Keratinocyte (primary cell): ENCODE measurements at regions not wholly inside any gene's neighbourhood (a gene's known extent, or its start where the extent isn't known, plus 50 kb on each side); places are given as distances from the start of the nearest gene placed in this dataset.
"Not testable (repeated sequence)": the region's sequence is repeated elsewhere in the genome, so short reads cannot be mapped to it uniquely, and the experiment has no call there.

Source experiments
- DNase-seq: peaks from one replicate; pipeline ENCODE4 v3.0.0-alpha.2; 2011; ENCODE audit warnings: low read depth, missing footprints, low spot score
- FAIRE-seq: peaks from 2 replicates; lab custom pipeline; 2011; peaks lifted over from hg19 to GRCh38; lab: Jason Lieb, UNC
- H2AFZ ChIP-seq: 2 replicates; pipeline ENCODE4 v1.6.0; 2012; ENCODE audit warnings: low read length, control low read depth, inconsistent platforms; ENCODE audit not compliant: control insufficient read depth
- H3K27ac ChIP-seq: 2 replicates; pipeline ENCODE4 v1.5.1; 2011; ENCODE audit warnings: low read length; ENCODE audit not compliant: control insufficient read depth, insufficient read depth
- H3K27me3 ChIP-seq: 3 replicates; pipeline ENCODE4 v1.6.0; 2011; ENCODE audit warnings: low read length; ENCODE audit not compliant: control insufficient read depth, insufficient read depth; ENCODE audit errors: extremely low read depth
- H3K36me3 ChIP-seq, 2 experiments: 2 replicates in 1 of 2; 3 replicates in 1 of 2; pipeline ENCODE4 v1.5.1; 2011; ENCODE audit warnings: low read length in 2 of 2, mild to moderate bottlenecking in 1 of 2; ENCODE audit not compliant: control insufficient read depth in 2 of 2, insufficient read depth in 2 of 2; ENCODE audit errors: extremely low read depth in 1 of 2
- H3K4me1 ChIP-seq: 3 replicates; pipeline ENCODE4 v1.5.1; 2011; ENCODE audit warnings: low read length; ENCODE audit not compliant: control insufficient read depth, insufficient read depth; ENCODE audit errors: extremely low read depth
- H3K4me2 ChIP-seq: 3 replicates; pipeline ENCODE4 v1.6.0; 2011; ENCODE audit warnings: low read depth, low read length; ENCODE audit not compliant: control insufficient read depth, insufficient read depth; ENCODE audit errors: extremely low read depth
- H3K4me3 ChIP-seq, 3 experiments: fragments of 200-600 bp in 1 of 3; sonication (generic) in 1 of 3; 2 replicates in 2 of 3; 3 replicates in 1 of 3; pipeline ENCODE4 v1.5.1; 2011 to 2016; ENCODE audit warnings: low read length in 3 of 3, mild to moderate bottlenecking in 3 of 3, control low read depth in 2 of 3, inconsistent platforms in 1 of 3, low read depth in 1 of 3, mixed read lengths in 1 of 3, mixed run types in 1 of 3, moderate library complexity in 1 of 3; ENCODE audit not compliant: control insufficient read depth in 2 of 3, insufficient read depth in 2 of 3; ENCODE audit errors: extremely low read depth in 1 of 3
- H3K79me2 ChIP-seq: 2 replicates; pipeline ENCODE4 v1.6.0; 2012; ENCODE audit warnings: low read length; ENCODE audit not compliant: control insufficient read depth, insufficient read depth
- H3K9ac ChIP-seq: 3 replicates; pipeline ENCODE4 v1.6.0; 2011; ENCODE audit warnings: low read length; ENCODE audit not compliant: control insufficient read depth, insufficient read depth; ENCODE audit errors: extremely low read depth
- H3K9me1 ChIP-seq: 3 replicates; pipeline ENCODE4 v1.6.0; 2011; ENCODE audit warnings: low read length; ENCODE audit not compliant: control insufficient read depth, insufficient read depth; ENCODE audit errors: extremely low read depth
- H3K9me3 ChIP-seq: 2 replicates; pipeline ENCODE4 v1.5.1; 2012; ENCODE audit warnings: low read depth, low read length; ENCODE audit not compliant: control insufficient read depth
- H4K20me1 ChIP-seq: 3 replicates; pipeline ENCODE4 v1.6.0; 2011; ENCODE audit warnings: low read length; ENCODE audit not compliant: control insufficient read depth, insufficient read depth; ENCODE audit errors: extremely low read depth
- EZH2 ChIP-seq: IDR thresholded peaks from one replicate; pipeline ENCODE4 v1.6.1; 2012; ENCODE audit warnings: inconsistent platforms, mild to moderate bottlenecking, low read length, moderate library complexity
- dilution Hi-C: fragments of 300-500 bp; cut with MboI; formaldehyde crosslinking; loops from one replicate; pipeline ENCODE4 v1.7.0; 2020; ENCODE audit warnings: low sequenced_read_pairs; ENCODE audit not compliant: extremely low pct_ligation_motif_present
- TF ChIP-seq, protein P1 (sequence below), 3 experiments: IDR thresholded peaks in 1 of 3; conservative IDR thresholded peaks in 1 of 3; optimal IDR thresholded peaks in 1 of 3; 2 replicates in 2 of 3; 3 replicates in 1 of 3; pipeline versions ENCODE3 to v1.5.1; 2011; ENCODE audit warnings: low read length in 3 of 3, mild to moderate bottlenecking in 3 of 3, moderate library complexity in 2 of 3, control low read depth in 1 of 3, inconsistent platforms in 1 of 3; ENCODE audit not compliant: insufficient read depth in 2 of 3; ENCODE audit errors: extremely low read depth in 1 of 3

DNA sequence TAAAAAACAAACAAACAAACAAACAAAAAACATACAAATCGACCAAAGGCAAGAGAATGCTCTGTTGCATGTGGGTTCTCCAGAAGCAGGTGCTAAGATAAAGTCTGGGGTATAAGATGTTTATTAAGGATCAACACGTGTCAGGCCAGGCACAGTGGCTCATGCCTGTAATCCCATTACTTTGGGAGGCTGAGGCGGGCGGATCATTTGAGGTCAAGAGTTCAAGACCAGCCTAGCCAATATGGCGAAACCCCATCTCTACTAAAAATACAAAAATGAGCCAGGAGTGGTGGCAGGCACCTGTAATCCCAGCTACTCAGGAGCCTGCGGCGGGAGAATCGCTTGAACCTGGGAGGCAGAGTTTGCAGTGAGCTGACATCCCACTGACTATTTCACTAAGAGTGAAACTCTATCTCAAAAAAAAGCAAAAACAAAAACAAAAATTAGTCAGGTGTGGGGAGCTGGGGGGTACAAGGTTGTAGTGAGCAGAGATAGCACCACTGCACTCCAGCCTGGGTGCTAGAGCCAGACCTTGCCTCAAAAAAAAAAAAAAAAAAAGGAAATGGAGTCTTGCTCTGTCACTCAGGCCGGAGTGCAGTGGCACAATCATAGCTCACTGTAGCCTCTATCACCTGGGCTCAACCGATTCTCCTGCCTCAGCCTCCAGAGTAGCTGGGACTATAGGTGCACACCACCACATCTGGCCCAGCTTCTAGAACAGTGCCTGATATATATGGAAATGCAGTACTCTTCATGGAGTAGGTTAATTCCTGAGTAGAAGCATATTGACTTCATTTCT lies 86.8 kb upstream of the JARID2 start:
- no peaks in the 10 kb centered on the region for H3K9me1 ChIP-seq
- H3K27ac ChIP-seq: no peak overlapping the region
- H3K4me1 ChIP-seq: no peaks in the 10 kb centered on the region
- no peaks in the 10 kb centered on the region for H3K79me2 ChIP-seq
- no peak overlapping the region for H3K4me3 ChIP-seq
- no peak overlapping the region for H2AFZ ChIP-seq
- H3K9me3 ChIP-seq: no peaks in the 10 kb centered on the region
- dilution Hi-C loops: no loop called here
- H3K4me2 ChIP-seq: no peak overlapping the region
- no peak for TF ChIP-seq EZH2
- TF ChIP-seq, protein P1, sequence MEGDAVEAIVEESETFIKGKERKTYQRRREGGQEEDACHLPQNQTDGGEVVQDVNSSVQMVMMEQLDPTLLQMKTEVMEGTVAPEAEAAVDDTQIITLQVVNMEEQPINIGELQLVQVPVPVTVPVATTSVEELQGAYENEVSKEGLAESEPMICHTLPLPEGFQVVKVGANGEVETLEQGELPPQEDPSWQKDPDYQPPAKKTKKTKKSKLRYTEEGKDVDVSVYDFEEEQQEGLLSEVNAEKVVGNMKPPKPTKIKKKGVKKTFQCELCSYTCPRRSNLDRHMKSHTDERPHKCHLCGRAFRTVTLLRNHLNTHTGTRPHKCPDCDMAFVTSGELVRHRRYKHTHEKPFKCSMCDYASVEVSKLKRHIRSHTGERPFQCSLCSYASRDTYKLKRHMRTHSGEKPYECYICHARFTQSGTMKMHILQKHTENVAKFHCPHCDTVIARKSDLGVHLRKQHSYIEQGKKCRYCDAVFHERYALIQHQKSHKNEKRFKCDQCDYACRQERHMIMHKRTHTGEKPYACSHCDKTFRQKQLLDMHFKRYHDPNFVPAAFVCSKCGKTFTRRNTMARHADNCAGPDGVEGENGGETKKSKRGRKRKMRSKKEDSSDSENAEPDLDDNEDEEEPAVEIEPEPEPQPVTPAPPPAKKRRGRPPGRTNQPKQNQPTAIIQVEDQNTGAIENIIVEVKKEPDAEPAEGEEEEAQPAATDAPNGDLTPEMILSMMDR (optimal IDR thresholded peaks at IDR 0.05 in 1 of 3, IDR thresholded peaks at IDR 0.05 in 1 of 3, conservative IDR thresholded peaks at IDR 0.05 in 1 of 3; ENCODE audit: extremely low read depth in 1 of 3, insufficient read depth in 2 of 3, low read length in 3 of 3): no peak
- no peaks in the 10 kb centered on the region for H3K27me3 ChIP-seq
- no peaks in the 10 kb centered on the region for H4K20me1 ChIP-seq
- FAIRE-seq: no peak
- no peaks in the 10 kb centered on the region for H3K36me3 ChIP-seq
- no peak overlapping the region for H3K9ac ChIP-seq
- DNase-seq: no peak

DNA sequence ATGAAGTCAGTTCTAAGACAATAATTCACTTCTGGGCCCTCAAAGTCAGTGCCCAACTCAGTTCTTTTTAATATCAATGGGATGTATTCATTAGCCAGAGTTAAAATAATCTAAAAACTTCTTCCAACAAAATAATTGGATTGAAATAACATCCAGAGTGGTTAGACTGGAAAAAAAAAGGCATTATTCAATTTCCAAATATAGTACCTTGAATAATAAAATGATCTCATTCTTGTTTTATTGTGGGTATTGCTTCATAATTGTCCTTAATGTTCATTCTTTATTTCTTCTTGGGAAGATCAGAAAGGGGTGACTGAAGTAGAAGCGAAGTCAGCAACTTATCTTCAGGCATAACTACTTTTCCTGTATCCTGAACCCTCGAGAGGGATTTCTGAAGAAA lies 85.1 kb upstream of the JARID2 start:
- no peak overlapping the region for H3K27ac ChIP-seq
- no peaks in the 10 kb centered on the region for H3K27me3 ChIP-seq
- no peaks in the 10 kb centered on the region for H4K20me1 ChIP-seq
- H3K9me3 ChIP-seq: no peaks in the 10 kb centered on the region
- H3K4me1 ChIP-seq: no peaks in the 10 kb centered on the region
- no peaks in the 10 kb centered on the region for H3K79me2 ChIP-seq
- dilution Hi-C loops: no loop called here
- H3K4me3 ChIP-seq: no peak overlapping the region
- no peak overlapping the region for H2AFZ ChIP-seq
- no peaks in the 10 kb centered on the region for H3K9me1 ChIP-seq
- no peak overlapping the region for H3K4me2 ChIP-seq
- TF ChIP-seq EZH2: no peak
- TF ChIP-seq, protein P1 (optimal IDR thresholded peaks at IDR 0.05 in 1 of 3, IDR thresholded peaks at IDR 0.05 in 1 of 3, conservative IDR thresholded peaks at IDR 0.05 in 1 of 3; ENCODE audit: extremely low read depth in 1 of 3, insufficient read depth in 2 of 3, low read length in 3 of 3): no peak
- DNase-seq: no peak
- FAIRE-seq: no peak
- H3K36me3 ChIP-seq: no peaks in the 10 kb centered on the region
- no peak overlapping the region for H3K9ac ChIP-seq

DNA sequence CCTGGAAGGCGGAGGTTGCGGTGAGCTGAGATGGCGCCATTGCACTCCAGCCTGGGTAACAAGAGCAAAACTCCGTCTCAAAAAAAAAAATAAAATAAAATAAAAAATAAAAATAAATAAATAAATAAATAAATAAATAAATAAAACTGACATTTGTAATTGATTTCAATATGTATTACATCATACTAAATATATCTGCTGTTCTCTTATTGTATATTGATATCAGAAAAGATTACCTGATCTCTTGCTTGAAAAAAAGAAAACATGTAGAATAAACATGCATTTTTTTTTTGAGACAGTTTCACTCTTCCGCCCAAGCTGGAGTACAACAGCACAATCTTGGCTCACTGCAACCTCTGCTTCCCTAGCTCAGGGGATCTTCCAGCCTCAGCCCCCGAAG lies 81.0 kb upstream of the JARID2 start:
- FAIRE-seq, H3K4me3 ChIP-seq, H4K20me1 ChIP-seq, H3K9me3 ChIP-seq, H3K79me2 ChIP-seq, DNase-seq, H3K9ac ChIP-seq, H3K36me3 ChIP-seq, H2AFZ ChIP-seq, H3K27ac ChIP-seq, H3K27me3 ChIP-seq, H3K4me2 ChIP-seq, H3K4me1 ChIP-seq, dilution Hi-C loops, H3K9me1 ChIP-seq: not testable (repeated sequence)
